Cerebellar nuclear complex (tissue), 1 donor: ENCODE measurements at regions not wholly inside any gene's neighbourhood (a gene's known extent, or its start where the extent isn't known, plus 50 kb on each side); places are given as distances from the start of the nearest gene placed in this dataset.

Experiments
- DNase-seq, 2 experiments: peaks; one replicate each; lab custom pipeline; 2025; lab: John Stamatoyannopoulos, UW

DNA sequence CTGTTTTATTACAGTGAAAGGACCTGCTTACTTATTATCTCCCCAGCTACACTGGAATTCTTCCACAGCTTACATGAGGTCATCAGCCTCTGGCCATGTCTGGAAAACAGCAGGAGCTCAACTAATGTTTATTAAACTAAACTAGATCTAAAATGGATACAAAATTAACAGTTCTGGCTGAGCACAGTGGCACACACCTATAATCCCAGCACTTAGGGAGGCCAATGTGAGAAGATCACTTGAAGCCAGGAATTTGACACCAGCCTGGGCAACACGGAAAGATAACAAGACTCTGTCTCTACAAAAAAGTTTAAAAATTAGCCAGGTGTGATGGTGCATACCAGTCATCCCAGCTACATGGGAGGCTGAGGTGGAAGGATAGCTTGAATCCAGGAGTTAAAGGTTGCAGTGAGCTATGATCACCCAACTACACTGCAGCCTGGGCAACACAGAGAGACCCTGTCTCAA lies 220.8 kb upstream of the MARCKS start:
- no peak for DNase-seq

DNA sequence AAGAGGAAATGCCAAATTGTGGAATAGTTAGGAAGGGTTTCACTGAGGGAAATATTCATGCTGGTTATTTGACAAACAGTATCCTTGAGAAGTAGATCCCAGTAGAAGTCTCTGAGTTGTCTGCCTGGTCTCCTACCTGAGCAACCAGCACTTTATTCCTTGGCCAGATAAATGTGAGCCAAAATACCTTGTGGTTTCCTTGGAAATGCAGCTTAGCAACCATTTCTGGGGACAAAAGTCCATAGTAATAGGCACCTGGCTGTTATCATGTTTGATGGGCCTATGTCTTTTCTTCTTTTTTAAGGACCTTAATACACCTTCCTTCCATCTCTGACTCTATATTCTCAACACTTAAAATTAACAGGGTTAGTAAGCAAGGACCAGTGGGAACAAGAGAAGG lies 217.1 kb upstream of the MARCKS start:
- DNase-seq: no peak

DNA sequence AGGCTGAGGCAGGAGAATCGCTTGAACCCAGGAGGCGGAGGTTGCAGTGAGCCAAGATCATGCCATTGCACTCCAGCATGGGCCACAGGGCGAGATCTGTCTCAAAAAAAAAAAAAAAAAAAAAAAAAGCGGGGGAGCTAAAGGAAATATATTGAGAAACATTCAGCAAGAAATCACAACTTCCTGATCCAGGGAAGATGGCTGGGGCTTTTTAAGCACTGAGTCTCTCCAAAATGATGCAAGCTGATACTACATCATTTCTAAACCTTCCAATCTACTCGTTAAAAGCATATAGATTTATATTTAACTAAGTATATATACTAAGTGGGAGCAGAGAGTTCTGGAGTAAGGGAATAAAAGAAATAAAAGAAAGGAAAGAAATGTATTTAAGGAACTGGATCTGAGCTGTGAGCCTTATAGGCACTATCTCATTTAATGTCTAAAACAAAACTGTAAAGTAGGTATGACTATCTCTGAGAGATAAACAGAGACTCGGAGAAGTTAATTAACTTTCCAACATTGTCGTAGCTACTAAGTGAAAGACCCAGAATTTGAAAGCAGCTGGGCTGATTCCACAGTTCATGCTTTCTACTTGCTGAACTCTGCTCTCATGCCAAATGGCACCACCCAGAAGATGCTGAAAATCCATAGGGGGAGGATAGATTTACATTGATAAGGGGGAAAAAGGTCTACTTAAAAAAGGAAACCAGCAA lies 215.0 kb upstream of the MARCKS start:
- no peak for DNase-seq

DNA sequence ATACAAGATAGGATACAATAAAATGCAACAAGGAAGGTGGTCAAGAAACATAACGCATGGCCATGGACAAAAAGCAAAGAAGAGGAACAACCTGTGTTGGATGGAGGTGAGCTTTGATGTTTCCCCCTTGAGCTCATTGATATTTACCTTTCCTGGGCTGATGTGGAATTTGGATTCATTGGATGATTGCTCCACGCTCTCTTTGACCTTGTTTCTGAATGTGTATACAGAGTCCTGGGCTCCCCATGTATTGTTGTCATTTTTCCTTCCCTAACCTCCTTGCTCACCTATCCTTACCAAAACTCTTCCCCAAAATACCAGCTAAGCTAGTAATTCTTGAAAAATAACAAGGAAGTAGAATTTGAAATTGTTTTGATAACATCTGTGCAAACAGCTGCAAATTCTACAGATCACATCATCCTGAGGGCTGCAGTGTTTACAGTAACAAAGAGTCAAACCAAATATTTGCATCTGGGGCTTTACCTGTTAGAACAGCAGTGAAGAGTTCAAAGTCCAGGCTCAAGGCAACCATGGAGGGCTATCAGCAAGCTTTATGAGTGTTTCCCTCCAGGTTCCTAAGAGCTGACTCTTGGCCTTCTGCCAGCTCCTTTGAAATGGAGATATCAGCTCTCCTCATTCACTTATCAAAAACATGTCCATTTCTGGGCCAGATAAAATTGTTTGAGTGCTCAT lies 214.3 kb upstream of the MARCKS start:
- DNase-seq: no peak

DNA sequence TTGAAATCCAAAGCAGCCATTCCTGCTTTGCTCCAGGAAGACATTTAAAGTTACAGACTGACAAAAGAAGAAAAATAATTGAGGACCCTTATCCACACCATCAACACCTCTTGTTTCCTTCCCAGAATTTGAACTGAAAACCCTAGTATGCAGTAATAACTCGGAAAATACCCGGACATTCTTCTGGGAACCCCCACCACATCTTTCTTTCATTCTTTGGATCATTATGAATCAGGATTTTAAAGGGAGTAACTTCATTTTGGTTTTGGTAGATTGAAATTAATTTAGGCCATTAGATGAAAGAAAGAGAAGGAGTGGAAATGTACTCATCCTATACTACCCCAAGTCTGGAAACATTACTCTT lies 213.8 kb upstream of the MARCKS start:
- DNase-seq: no peak

DNA sequence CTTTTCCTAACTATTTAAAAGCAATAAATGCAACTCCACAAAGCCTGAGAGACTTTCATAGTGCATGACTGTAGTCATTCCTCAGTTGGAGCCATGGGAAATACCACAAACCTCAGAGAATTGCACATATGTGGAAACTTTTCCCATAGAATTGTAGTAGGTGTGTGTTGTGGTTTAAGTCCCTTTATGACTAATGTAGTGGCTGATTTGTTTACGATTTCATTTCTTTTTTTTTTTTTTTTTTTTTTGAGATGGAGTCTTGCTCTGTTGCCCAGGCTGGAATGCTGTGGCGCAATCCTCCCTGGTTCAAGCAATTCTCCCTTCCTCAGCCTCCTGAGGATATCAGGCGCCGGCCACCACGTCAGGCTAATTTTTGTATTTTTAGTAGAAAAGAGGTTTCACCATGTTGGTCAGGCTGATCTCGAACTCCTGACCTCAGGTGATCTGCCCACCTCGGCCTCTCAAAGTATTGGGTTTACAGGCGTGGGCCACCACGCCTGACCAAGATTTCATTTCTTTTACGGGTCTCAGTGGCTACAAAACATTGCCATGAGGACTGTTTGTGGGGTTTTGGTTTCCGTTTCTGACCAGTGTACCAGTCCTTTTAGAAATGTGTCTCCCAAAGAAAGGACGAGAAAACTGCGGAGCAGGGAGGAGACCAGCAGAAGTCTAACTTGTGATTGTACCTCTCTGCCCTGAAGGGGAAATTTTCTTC lies 212.1 kb upstream of the MARCKS start:
- no peak for DNase-seq

DNA sequence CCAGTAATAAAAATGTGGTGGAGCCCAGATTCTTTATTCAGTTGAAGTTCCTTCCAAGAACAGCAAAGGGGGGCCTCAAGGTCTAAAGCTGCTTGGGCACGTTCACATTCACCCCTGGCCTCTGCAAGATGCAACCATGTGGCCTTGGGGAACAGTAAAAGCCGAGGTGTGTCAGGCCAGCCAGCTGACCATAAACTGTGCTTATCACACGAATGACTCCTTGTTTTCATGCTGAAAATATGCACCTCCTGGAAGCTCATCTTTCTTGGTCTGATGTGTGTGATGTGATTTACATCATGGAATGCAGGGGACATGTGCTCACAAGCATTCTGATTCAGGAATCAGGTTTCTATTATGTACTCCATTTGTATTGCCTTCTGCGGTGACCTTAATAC lies 211.6 kb upstream of the MARCKS start:
- no peak for DNase-seq

DNA sequence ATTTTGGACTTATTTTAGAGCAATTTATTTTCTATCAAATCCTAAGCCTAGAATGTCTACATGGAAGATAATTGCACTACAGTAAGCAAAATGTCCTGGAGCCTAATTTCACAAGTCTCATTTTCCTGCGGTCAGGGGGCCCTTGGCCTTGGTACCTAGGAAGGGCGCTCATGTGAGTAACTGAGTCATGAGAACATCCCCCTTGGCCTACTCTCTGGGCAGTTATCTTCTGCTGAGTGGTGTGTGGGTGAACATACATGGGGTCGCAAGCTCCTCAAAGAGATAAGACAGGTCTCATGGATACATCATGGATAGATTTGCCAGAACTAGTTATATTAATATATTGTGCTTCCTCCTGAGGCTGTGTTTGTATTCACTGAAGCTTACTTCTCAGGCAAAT lies 211.2 kb upstream of the MARCKS start:
- DNase-seq: no peak

DNA sequence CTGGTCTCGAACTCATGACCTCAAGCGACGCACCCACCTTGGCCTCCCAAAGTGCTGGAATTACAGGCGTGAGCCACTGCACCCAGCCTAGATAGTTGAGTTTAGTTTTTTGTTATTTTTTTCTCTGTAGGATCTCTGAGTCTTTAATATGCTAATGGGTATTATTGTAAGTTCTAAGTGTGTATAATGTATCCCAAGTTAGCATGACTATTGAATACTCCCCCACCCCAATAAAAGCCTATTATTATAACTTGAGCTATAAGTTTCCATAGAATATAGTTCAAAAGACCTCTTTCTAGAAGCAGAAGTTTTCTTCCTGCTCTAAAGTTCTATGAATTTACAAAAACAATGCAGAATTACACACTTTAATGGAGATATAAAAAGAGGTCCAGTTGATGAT lies 210.4 kb upstream of the MARCKS start:
- no peak for DNase-seq

DNA sequence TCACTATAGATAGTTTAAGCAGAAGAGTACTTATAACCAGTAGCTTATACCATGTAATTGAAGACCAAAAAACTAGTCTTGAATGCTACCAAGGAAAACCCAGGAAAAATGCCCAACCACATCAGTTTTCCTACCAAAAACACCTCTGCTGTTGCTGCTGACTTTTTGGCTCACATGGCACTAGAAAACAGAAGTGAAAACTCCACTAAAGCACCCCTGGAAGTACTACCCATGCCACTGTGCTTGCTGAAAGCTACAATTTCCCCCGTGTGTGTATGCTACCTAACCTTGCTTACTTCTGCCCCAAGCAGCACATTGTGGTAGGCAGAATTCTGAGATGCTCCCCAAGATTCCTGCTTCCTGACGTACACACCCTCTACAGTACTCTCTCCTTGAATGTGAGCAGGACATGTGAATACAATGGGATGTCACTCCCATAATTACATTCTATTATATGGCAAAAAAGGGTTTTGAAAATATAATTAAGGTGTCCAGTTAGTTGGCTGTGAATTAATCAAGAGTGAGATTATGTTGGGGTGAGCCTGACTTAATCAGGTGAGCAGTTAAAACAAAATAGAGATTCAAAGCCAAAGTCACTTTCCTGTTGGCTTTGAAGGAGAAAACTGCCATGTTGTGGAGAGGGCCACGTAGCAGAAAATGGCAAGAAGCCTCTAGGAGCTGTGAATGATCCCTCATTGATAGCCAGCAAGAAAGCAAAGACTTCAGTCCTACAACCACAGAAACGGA lies 209.8 kb upstream of the MARCKS start:
- DNase-seq: no peak

DNA sequence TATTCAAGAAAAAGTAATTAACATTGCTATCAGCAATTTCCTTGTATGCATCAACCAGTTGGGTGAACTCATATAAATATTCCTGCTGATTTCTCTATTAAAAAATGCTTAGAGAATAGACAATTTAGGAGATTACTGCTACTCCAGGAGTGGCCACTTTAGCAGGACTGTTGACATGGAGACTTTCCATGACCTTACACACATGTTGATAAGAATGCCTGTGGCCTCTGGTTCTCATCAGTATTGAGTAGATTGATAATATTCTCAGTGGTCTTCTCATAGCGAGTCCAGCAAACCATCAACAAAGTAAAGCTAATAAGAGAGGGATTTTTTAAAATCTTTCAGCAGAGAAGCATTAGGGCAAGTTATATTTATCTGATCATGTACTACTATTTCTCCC lies 208.4 kb upstream of the MARCKS start:
- no peak for DNase-seq

DNA sequence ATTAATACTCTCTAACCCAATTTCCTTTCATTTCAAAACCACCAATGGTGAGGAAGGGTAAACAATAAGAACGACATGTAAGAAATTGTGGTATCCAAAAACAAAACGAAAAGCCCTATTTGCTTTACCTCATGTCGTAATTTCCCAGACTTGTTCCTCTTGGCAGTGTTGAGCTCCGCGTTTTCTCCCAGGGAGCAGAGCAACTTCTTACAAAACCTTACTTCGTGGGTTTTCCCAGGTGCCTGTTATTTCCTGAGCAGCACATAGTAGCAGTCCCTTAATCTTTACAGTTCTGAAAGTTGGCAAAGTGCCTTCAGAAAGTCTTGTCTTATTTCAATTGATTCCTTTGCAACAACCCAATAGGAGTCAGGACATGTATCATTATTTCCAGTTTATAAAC lies 207.9 kb upstream of the MARCKS start:
- no peak for DNase-seq

DNA sequence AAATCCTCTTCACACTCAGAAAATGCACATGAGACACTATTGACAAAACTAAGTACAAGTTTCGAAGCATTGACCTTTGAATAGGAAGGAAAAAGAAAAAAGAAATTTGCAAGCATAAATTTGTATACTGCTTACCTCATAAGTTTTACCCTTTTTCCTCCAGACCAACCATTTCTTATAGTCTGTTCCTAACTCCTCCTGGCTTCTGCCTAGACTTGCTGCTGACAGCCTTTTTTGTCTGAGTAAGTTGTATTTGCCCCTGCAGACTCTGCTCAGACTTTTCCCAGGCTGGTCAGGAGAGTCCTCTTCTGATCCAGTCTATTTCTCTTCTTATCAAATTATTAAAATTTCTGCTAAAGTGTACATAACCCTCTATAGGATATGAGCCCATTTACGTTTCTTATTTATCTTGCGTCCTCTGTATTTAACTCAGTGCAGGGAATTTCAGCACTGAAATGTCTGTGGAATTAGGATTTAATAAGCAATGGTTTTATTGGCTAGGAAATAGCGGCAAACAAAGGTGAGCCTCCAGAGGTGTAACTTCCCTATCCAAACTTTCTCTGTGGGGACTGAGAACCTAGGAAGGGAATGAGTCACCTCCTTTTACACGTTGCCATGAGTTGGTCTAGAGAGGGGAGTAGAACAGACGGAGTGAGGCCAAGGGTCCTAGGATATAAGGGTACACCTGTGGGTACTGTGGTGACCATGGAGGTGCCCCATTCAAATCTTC lies 207.1 kb upstream of the MARCKS start:
- no peak for DNase-seq

DNA sequence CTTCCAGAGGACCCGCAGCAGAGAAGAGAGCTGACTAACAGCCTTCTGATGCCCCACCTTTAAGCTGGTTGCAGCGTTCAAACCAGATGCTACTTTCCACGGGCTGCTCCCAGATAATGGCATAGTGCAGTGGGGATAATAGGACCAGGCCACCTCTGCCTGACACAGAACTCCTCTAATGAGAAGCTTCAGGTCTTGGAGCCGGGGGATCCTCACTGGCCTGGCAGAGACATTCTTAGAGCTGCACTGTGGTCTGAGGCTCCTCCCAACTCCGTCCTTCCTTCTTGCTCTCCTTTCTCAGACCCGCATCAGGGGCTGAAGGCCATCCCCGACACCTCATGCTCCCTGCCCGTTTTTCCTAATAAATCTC lies 206.6 kb upstream of the MARCKS start:
- DNase-seq: no peak

DNA sequence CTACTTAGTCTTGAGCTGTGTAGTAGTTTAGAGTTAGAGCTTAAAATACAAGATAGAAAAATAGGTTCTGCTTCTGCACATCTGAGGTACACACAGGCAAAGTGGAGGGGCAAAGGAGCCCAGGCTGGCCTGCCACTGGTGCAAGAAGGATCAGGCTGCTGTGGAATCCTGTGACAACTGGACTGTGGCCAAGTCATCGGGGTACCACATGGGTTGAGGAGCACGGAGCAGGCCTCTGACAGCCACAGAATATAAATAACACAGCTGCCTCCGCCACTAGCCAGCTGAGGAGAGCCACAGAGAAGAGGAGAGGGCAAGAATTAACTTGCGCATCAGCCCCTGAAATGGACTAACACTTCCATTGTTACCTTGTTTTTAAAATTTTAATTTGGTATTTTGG lies 206.0 kb upstream of the MARCKS start:
- DNase-seq: no peak

DNA sequence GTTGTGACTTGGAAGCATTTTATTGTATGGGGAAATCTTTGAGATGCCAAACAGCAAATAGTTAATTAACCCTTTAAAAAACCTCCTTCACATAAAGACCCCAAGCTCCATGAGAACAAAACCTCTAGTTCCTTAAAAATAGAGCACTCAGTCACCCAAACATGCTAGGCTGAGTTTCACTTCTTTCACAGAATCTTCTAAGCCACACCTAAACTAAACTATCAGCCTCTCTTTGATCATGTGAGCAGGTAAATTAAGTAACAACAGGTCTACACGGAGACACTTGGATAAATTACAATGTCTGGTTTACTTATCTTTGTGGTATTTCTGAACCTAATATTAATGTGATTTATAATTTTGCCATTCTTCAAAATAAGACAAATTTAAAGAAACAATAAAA lies 205.2 kb upstream of the MARCKS start:
- no peak for DNase-seq

DNA sequence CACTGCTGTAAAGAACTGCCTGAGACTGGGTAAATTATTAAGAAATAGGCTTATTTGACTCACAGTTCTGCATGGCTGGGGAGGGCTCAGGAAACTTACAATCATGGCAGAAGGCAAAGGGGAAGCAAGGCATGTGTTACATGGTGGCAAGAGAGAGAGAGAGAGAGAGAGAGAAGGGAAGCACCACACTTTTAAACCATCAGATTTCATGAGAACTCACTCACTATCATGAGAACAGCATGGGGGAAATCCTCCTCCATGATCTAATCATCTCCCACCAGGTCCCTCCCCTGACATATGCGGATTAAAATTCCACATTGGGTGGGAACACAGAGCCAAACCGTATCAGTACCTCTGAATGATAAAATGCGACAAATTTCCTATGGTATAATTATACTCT lies 203.9 kb upstream of the MARCKS start:
- DNase-seq: no peak

DNA sequence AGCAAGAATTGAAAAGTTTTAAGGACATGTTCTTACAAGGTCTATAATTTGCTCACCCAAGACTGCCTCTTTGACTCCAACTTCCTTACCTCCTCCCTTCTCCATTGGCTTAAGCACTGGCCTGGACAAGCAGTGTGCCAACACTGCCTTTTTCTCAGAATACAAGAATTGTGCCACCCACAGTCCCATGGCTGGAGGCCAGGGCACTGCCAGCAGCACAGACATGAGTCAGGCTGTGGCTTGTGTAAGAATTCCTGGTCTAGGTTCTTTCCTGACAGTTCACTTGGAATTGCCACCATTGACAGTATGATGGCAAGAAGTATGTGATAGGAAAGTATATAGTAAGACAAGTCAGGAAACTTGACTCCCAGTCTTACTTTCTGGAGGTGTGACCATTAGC lies 202.7 kb upstream of the MARCKS start:
- DNase-seq: no peak

DNA sequence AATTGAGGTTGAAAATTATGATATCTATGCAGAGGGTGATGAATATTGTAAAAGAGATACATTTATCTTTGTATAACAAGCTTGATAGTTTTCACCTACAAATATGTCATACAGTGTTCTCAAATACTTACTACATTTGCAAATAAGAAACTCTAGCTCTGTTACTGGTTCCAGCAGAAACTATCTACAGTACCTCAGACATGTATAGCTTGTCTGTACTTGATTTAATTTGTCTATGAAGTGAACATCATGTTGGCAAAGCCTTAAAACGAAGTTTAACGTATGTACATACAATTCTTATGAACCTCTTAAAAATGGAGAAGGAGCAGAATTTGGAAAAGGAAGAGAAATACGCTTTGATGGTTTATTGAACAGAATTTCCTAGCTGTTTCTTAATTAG lies 201.4 kb upstream of the MARCKS start:
- no peak for DNase-seq

DNA sequence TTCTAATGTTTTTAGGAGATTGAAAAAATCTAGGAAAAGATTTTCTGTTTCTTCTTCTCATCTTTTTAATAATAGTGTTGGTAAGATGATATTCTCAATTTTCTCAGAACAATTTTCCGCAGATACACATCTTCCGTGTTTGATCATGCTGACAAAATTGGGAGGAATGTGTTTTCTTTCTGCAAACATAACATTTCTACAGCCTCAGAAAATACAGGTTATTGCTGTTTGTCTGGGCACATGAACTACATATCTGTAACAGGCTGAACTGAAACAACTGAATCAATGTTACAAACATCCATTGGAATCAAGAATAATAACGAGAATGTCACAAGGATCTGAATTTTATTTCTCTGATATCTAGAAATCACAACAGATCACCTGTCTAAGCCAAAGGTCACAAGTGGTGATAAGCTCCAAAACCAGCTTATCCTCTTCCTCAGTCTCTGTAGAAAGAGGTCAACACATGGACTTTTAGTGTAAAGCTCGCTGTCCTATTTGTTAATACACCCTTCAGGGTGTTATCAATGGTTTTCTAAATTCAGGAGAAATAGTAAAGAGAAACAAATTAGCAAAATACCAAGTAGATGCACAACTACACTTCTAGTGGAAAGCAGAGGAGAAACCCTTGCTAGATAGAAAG lies 197.3 kb upstream of the MARCKS start:
- no peak for DNase-seq

DNA sequence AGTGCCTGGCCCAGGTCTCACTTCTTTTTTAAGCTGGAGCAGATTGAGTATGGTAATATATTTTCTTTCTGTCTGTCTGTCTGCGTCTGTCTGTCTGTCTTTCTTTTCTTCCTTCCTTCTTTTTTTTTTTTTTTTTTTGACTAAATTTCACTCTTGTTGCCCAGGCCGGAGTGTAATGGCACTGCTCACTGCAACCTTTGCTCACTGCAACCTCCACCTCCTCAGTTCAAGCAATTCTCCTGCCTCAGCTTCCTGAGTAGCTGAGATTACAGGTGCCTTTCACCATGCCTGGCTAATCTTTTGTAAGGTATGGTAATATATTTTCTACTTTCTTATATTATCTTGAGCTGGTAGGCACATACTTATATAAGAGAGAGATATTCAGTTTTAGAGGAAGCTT lies 196.3 kb upstream of the MARCKS start:
- no peak for DNase-seq
